Mesenteric fat pad (tissue), 1 donor: ENCODE measurements at regions not wholly inside any gene's neighbourhood (a gene's known extent, or its start where the extent isn't known, plus 50 kb on each side); places are given as distances from the start of the nearest gene placed in this dataset.
"Not testable (repeated sequence)": the region's sequence is repeated elsewhere in the genome, so short reads cannot be mapped to it uniquely, and the experiment has no call there.

ENCODE experiments used
- DNase-seq: peaks from one replicate; pipeline ENCODE4 v3.0.0-alpha.2; 2020; ENCODE audit warnings: low spot score
- donor health status: DM: yes; HTN: yes; CAD: no.

GRCh38 chr4:95898226-95898625, 58.3 kb downstream of the PDHA2 start:
- no peak for DNase-seq

- no peak for DNase-seq
These were observed 69.3 kb downstream of the PDHA2 start for GRCh38 chr4:95909211-95909610.

GRCh38 chr4:95910749-95911148, 70.9 kb downstream of the PDHA2 start:
- DNase-seq = no peak

GRCh38 chr4:95921470-95921869, 81.6 kb downstream of the PDHA2 start:
- DNase-seq = no peak

- no peak for DNase-seq
These were observed 89.7 kb downstream of the PDHA2 start for GRCh38 chr4:95929448-95930064.

- DNase-seq = no peak
These were observed 99.2 kb downstream of the PDHA2 start for GRCh38 chr4:95939141-95939540.

- no peak for DNase-seq
These were observed 109.4 kb downstream of the PDHA2 start for GRCh38 chr4:95949136-95949765.

- no peak for DNase-seq
These were observed 109.9 kb downstream of the PDHA2 start for GRCh38 chr4:95949808-95950207.

GRCh38 chr4:95952538-95952937, 112.6 kb downstream of the PDHA2 start:
- not testable (repeated sequence) for DNase-seq

- no peak for DNase-seq
These were observed 116.2 kb downstream of the PDHA2 start for GRCh38 chr4:95956094-95956493.

GRCh38 chr4:95957054-95957453, 117.2 kb downstream of the PDHA2 start:
- no peak for DNase-seq

- DNase-seq = no peak
These were observed 117.9 kb downstream of the PDHA2 start for GRCh38 chr4:95957759-95958158.

- DNase-seq = no peak
These were observed 119.3 kb downstream of the PDHA2 start for GRCh38 chr4:95959182-95959581.

GRCh38 chr4:95959633-95960032, 119.7 kb downstream of the PDHA2 start:
- no peak for DNase-seq

- DNase-seq = no peak
These were observed 123.6 kb downstream of the PDHA2 start for GRCh38 chr4:95963456-95963855.

- DNase-seq = no peak
These were observed 140.3 kb downstream of the PDHA2 start for GRCh38 chr4:95979961-95980876.

GRCh38 chr4:95980877-95981360, 141.0 kb downstream of the PDHA2 start:
- DNase-seq = no peak

- DNase-seq = no peak
These were observed 141.7 kb downstream of the PDHA2 start for GRCh38 chr4:95981591-95981990.

- no peak for DNase-seq
These were observed 142.6 kb downstream of the PDHA2 start for GRCh38 chr4:95982516-95982915.

GRCh38 chr4:95984081-95984480, 144.2 kb downstream of the PDHA2 start:
- no peak for DNase-seq

GRCh38 chr4:95985051-95985450, 145.2 kb downstream of the PDHA2 start:
- no peak for DNase-seq
